NCI-H2107 (cell line): ENCODE measurements at regions not wholly inside any gene's neighbourhood (a gene's known extent, or its start where the extent isn't known, plus 50 kb on each side); places are given as distances from the start of the nearest gene placed in this dataset.
"Not testable (repeated sequence)": the region's sequence is repeated elsewhere in the genome, so short reads cannot be mapped to it uniquely, and the experiment has no call there.

Experiments used
- DNase-seq: peaks from one replicate; lab custom pipeline; 2025; lab: John Stamatoyannopoulos, UW

- DNase-seq: no peak
These were observed 84.7 kb downstream of the URB2 start for GRCh38 chr1:229710746-229711145.

- no peak for DNase-seq
These were observed 88.3 kb downstream of the URB2 start for GRCh38 chr1:229714306-229714705.

GRCh38 chr1:229714964-229715603 lies 89.0 kb downstream of the URB2 start:
- no peak for DNase-seq

GRCh38 chr1:229716069-229716468 lies 90.0 kb downstream of the URB2 start:
- DNase-seq: no peak

GRCh38 chr1:229716704-229717103 lies 90.7 kb downstream of the URB2 start:
- no peak for DNase-seq

- no peak for DNase-seq
These were observed 91.9 kb downstream of the URB2 start for GRCh38 chr1:229717786-229718576.

GRCh38 chr1:229726061-229726460 lies 100.0 kb downstream of the URB2 start:
- no peak for DNase-seq

GRCh38 chr1:229729916-229730315 lies 103.9 kb downstream of the URB2 start:
- DNase-seq: no peak

- no peak for DNase-seq
These were observed 104.5 kb downstream of the URB2 start for GRCh38 chr1:229730573-229730972.

GRCh38 chr1:229732061-229732460 lies 106.0 kb downstream of the URB2 start:
- DNase-seq: no peak

GRCh38 chr1:229736376-229736775 lies 110.3 kb downstream of the URB2 start:
- no peak for DNase-seq

- not testable (repeated sequence) for DNase-seq
These were observed 116.6 kb downstream of the URB2 start for GRCh38 chr1:229742614-229743013.

- DNase-seq: no peak
These were observed 123.9 kb downstream of the URB2 start for GRCh38 chr1:229749992-229750391.

GRCh38 chr1:229751610-229752009 lies 125.6 kb downstream of the URB2 start:
- no peak for DNase-seq

GRCh38 chr1:229752679-229753078 lies 126.6 kb downstream of the URB2 start:
- DNase-seq: no peak

- no peak for DNase-seq
These were observed 127.9 kb downstream of the URB2 start for GRCh38 chr1:229753764-229754551.

- DNase-seq: no peak
These were observed 130.6 kb downstream of the URB2 start for GRCh38 chr1:229756666-229757065.

GRCh38 chr1:229757226-229757625 lies 131.2 kb downstream of the URB2 start:
- DNase-seq: no peak

GRCh38 chr1:229758101-229759036 lies 132.3 kb downstream of the URB2 start:
- DNase-seq: no peak

GRCh38 chr1:229759037-229759435 lies 133.0 kb downstream of the URB2 start:
- DNase-seq: no peak

- no peak for DNase-seq
These were observed 133.5 kb downstream of the URB2 start for GRCh38 chr1:229759586-229759985.
